ENCODE measurements at regions not wholly inside any gene's neighbourhood (a gene's known extent, or its start where the extent isn't known, plus 50 kb on each side); places are given as distances from the start of the nearest gene placed in this dataset.
A peak's percentile ranks its signal among the peaks of the same experiment; 100 is the strongest.
"Not testable (repeated sequence)": the region's sequence is repeated elsewhere in the genome, so short reads cannot be mapped to it uniquely, and the experiment has no call there.

DNA sequence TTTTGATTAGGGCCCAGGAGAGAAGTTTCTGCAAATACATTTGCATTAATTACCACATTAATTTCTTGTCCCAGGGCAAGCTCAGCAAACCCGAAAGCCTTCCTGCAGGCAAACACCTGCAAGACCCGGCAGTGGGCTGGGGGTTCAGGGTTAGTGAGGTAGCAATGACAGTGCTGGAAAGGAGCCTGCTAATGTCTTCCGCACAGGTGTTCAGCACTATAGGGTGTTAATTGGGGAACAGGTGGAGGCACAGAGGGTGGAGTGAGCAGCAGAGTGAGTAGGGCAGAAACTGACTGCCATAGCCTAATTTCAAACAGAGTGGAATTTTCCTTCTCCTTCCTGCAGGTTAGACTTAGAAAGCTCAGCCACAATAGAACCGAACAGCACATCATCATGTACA is 50.9 kb upstream of the UBASH3B start:
- DNase-seq = no peak

DNA sequence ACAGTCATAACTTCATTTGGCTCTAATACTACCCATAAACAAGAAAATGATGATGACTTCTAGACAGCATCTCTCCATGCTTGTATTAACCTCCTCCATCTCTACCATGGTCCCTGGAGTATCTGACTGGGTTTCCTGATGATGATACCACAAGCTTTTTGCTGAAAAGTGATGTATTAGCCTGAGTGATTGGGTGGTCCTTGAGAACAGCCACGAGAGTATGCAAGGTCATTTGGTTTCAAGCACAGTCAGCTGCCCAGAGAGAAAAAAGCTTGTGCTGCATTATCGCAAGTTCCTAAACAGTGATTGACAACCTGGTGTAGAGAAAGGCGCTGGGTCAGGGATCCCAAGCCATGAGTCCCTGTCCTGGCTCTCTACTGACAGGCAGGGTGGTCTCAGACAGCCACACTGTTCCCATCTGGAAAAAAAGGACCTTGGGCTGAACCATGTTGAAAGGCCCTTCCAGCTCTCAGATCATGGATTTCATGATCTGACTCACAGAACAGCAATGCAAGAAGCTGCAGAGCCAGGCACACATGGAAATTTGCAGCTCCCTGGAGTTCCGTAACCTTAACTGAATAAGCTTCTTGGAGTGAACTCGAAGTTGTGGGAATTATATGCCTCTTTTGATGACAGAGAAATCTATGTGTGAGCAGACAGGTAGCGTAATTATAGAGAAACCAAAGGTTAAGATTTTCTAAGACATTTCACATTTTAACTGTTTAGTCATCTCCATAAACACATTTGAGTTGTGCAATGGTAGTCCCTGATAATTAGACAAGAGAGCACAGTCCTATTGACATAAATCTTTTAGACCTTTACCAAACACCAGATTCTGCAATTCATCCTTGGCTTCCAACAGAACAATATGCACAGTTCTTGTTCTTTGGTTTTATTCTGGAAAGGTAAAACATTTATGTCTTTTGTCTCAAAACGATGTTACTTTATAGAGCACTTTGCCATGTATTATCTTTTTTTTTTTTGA is 54.1 kb upstream of the UBASH3B start:
- DNase-seq = peak; percentile 70 to 91 (median 87)

DNA sequence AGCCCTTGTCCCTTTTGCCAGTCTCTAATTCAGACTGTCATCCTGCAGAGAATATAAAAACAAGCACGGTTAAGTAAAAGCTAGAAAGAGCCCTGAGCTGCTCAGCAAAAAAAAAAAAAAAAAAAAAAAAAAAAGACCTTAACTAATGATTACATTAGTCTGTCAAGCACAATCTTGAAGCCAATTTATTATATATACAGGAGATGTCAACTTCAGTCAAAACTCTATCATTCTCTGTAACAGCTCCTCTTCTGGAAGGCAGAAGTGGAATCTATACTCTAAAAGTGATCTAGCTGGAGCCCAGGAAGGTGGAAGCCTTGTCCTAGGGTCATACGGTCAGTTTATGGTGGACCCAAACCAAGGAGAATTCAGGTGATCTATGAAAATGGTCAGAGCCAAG is 55.2 kb upstream of the UBASH3B start:
- no peak for DNase-seq

DNA sequence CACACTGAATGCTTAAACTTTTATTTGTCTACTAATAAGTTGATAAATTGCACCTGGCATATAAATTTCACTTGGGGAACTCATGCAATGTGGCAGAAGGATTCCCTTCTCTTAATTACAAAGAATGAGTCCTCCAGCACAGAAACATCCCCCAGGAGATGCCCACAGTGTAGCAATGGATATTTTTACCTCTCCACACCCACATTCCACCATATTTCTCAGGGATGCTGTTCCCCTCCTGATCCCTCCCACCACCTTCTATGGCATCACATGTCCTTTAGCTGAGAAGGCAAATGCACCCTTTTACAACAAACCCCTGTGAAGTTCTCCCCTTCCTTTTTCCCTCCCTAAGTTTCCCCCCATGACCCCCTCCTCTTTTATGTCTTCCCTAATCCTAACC is 56.1 kb upstream of the UBASH3B start:
- DNase-seq = no peak

DNA sequence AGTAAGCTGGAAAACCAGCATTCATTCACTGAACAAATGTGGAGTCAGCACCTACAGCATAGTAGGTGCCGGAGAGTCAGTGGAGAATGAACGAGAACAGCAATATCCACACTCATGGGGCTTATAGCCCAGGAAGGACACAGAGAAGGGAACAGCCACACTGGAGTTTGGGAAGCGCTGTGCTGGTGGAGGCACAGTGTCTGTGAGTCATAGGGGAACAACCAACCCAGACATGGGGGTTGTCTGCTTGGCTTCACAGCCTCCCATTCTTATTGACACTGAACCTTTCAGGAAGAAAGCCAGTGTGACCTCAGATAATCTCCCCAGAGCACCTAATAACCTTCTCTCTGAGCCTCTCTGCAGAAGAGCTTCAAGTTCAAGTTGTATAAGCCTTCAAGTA is 56.6 kb upstream of the UBASH3B start:
- peak in 1 of 3 donors; percentile 10 for DNase-seq

DNA sequence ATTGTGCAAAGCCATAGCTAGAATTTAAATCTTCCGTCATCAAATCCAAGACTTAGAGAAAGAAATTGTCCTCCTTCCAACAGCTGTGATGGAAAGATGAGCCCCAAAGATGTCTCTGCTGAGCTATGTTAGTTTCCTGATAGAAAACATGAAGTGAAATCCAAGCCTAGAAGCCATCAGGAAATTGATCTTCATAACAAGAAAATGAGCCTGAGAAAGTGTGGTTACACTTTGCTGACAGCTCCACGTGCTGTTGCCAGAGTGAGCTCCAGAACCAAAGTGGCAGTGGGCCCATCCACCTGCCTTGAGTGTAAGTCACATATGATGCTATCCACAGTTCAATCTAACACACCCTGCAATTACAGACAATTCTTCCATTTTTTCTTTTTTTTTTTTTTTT is 58.0 kb upstream of the UBASH3B start:
- DNase-seq = peak; percentile 49 to 87 (median 56)

DNA sequence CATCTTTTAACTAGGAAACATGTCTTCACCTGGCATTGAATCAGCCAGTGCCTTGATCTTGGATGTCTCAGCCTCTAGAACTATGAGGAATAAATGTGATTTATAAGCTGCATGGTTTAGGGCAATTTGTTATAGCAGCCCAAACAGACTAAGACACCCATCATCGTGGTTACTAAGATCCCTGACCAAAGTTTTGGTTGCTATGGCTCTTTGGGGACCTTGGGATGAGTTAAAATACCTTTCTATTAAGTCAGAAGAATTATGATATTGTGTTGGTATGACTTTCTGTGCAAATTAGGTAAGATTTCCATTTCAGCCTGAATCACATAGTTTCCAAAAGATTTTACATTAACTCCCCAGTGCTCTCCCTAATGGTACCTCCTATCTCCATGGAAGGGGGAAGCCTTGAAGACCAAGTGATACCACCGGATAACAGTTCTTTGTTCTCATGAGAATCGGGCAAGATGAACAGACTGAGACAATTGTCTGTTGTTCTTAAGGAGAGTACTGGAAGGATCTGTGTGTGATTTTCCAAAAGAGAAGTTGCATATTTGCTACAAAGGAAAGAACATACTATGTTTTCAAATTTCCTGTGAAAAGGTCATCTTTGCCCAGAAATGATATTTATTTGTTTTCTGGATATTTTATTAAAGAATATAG is 60.4 kb upstream of the UBASH3B start:
- peak in 1 of 3 donors; percentile 23 for DNase-seq

DNA sequence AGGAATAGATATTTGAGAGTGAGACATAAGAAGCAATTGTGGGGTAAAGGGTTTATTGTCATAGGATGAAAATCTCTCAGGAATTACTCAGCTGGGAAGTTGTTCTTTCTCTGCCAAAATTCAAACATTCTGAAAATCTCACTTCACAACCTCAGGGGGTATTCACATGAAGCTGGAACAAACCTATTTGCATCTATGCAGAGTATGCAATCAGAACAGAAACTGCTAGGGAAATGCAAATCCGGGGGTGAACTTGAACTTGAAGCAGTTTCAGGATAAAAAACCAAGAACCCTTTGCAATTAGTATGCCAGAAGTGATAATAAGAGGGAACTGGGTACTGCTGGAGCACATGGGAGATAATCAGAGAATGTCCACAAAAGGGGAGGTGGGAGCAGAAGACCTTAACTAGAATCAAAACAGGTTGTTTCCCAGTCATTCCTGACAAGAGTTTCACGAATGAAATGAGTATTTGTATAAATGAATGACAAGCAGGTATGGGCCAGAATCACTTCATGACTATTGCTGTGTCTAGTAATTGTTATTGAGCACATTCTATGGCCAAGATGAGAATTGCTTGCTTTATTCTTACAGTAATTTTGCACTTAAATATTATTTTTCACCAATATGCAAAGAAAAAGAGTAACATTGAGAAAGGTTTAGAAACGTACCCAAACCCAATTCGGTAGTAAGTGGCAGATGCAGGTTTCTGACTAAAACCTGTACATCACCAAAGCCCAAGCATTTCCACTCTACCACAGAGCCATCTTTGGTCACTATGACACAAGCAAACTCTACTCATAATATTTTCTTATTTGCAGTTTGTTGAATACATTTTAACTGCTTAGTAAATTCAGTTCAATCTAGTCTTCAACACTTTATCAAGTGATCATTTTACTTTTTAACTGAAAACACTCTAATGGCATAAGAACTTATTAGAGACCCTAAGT is 61.8 kb upstream of the UBASH3B start:
- DNase-seq = no peak

DNA sequence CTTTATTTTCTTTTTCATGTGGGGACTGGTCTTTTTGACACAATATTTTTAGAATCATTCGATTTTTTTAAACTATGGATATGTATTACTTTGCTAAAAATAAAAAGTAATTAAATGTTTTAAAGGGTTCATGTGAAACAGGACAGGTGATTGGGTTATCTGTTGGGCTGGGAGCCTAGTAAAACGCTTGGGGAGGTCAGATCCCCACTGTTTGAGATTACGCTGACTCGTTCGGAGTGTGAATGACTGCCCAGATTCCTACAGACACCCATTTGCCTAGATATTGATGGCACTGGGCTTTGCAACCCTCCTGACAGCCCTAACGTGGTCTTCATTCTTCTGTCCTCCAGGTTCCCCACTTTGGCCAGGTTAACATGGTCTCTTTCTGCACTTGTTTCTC is 62.9 kb upstream of the UBASH3B start:
- no peak for DNase-seq

DNA sequence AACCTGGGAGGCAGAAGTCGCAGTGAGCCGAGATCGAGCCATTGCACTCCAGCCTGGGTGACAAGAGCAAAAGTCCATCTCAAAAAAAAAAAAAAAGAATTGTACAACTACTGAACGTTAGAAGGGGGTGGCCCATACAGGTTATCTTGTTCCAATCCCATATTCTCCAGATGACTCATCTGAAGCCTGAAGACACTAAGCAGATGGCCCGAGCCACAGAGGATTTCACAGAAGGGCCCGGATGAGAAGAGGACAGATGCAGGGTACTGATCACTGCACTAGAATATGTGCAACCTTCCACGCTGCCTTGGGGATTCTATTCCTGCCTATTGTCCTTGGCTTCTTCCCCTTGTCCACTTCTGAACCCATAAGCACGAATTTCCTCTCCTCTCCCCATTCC is 70.9 kb upstream of the UBASH3B start:
- no peak for DNase-seq

DNA sequence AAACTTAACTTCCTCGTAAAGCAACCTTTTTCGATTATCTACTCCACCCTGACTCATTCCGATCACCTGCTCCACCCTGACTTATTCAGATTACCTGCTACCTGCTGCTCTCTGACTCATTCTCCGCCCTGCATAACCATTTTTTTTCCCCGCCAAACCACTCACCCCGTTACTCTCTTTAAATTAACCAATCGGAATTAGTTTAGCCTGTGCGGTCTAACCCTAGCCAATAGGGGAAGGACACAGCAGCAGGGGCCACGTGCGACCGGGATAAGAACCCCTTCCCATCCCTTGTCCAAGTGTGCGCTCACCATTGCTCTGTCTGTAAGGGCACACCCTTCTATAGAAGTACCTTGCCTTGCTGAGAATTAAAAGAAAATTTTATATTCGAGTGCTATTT is 75.5 kb upstream of the UBASH3B start:
- DNase-seq = not testable (repeated sequence)

DNA sequence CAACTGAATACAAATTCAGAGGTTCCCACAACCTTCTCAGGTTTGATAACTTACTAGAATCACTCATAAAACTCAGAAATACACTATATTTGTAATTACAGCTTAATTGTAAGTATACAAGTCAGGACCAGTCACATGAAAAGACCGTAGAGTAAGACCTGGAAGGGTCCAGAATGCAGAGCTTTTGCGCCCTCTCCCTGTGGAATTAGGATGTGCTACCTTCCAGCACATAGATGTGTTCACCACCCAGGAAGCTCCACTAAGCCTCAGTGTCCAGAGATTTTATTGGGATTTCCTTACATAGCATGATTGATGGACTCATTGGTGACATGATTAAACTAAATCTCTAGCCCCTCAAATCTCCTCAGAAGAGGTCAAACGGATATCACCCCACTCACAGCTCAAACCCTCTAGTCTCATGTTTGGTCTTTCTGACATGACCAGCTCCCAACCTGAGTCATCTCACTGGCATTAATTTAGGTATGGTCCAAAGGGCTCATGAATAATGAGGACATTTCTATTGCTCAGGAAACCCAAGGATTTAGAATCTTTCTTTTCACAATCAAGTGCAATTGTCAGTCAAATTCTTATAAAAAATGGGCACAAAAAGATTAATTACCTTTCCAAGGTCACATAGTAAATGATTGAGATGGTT is 77.2 kb upstream of the UBASH3B start:
- no peak for DNase-seq

DNA sequence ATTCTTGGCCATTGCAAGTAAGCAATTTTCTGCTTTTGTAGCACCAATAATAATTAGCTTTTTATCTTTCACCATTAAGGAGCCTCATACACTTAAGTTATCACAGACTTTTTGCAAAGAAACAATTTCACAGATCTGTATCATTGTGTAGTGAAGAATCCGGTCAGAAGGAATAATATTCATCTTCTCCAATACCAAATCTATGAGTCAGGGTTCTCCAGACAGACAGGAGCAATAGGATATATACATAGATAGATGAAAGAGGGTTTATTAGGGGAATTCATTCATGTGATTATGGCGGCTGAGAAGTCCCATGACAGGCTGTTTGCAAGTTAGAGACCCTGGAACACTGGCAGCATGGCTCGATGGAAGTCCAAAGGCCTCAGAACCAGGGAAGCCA is 82.9 kb upstream of the UBASH3B start:
- no peak for DNase-seq

DNA sequence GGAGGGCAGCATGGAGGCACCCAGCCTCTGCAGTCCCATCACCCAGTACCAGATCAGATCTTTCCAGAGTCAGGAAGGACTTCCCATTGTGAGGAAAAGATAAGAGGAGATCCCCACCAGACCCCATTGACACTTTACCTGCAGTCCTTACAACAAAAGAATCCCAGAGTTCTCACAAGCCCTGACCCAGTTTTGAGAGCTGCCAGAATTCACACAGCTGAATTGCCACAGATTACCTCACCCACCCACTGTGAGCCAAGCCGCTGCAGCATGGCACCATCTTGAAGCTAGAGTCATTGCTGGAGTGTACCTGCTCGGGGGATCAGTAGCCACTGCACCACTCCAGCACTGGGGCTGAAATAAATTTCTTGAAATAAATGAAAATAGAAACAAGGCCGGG is 91.8 kb upstream of the UBASH3B start:
- no peak for DNase-seq

DNA sequence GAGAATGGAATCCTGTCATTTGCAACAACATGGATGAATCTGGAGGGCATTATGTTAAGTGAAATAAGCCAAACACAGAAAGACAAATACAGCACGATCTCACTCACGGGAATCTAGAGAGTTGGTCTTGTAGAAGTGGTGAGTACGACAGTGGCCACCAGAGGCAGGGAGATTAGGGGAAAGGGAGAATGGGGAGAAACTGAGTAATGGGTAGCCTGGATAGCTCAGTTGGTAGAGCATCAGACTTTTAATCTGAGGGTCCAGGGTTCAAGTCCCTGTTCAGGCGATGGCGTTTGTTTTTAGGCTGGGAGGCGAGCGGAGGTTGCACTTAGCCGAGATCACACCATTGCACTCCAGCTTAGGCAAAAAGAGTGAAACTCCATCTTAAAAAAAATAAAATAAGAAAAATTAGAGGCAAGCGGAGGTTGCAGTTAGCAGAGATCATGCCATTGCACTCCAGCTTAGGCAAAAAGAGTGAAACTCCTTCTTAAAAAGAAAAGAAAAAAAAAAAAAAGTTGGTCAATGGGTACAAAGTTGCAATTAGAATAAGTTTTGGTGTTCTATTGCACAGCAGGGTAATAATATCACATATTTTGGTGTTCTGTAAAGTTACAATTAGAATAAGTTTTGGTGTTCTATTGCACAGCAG is 95.7 kb upstream of the UBASH3B start:
- DNase-seq = no peak

DNA sequence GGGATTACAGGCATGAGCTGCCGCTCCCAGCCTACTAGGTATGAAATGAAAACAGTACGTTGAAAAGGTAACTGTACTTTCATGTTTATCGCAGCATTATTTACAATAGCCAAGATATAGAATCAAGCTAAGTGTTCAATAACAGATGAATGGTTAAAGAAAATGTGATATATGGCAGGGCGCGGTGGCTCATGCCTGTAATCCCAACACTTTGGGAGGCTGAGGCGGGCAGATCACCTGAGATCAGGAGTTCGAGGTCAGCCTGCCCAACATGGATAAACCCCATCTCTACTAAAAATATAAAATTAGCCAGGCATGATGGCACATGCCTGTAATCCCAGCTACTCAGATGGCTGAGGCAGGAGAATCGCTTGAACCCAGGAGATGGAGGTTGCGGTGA is 96.3 kb upstream of the UBASH3B start:
- DNase-seq = not testable (repeated sequence)

DNA sequence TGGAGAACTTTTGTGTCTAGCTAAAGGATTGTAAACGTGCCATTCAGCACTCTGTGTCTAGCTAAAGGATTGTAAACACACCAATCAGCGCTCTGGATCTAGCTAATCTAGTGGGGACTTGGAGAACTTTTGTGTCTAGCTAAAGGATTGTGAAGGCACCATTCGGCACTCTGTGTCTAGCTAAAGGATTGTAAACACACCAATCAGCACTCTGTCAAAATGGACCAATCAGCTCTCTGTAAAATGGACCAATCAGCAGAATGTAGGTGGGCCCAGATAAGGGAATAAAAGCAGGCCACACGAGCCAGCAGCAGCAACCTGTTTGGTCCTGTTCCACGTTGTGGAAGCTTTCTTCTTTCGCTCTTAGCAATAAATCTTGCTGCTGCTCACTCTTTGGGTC is 98.4 kb upstream of the UBASH3B start:
- DNase-seq = peak in 1 of 3 donors; percentile 17

DNA sequence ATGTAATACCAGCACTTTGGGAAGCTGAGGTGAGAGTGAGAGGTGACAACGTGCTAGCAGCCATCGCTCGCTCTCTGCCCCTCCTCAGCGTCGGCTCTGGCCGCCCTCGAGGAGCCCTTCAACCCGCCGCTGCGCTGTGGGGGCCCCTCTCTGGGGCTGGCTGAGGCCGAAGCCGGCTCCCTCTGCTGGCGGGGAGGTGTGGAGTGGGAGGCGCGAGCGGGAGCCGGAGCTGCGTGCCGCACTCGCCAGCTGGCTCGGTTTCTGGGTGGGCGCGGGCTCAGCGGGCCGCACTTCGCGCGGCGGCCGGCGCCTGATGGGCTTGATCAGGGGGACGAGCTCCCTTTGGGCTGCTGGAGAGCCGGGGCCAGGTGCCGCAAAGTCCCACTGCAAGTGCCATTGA is 98.9 kb upstream of the UBASH3B start:
- peak; percentile 18 to 85 (median 57) for DNase-seq

DNA sequence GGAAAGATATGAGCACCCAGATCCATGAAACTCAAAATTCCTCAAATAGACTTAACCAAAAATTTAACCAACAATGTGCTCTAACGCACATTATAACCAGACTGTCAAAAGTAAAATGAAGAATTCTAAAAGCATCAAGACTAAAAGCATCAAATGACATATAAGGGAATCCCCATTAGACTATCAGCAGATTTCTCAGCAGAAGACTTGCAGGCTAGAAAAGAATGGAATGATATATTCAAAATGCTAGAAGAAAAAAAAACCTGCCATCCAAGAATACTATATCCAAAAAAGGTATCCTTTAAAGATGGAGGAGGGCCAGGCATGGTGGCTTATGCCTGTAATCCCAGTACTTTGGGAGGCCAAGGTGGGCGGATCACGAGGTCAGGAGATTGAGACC is 117.5 kb upstream of the UBASH3B start:
- no peak for DNase-seq

DNA sequence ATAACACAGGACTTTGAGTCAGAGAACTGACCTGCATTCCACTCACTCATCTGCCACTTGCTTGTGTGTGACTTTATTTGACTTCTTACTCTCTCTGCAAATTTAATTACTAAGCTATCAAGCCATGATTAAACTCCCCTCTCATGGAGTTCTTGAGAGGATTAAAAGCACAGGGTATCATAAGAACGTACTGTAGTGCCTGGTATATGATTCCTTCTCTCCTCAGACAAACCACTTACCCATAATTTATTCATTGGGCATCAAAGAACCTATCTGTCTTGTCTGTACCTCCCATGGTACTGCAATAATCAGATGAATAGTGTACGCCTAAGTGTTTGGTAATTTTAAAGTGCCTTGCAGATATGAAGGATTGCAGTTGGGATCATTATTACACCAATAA is 130.6 kb upstream of the UBASH3B start:
- no peak for DNase-seq
